Osteoblast (primary cell): ENCODE measurements at regions not wholly inside any gene's neighbourhood (a gene's known extent, or its start where the extent isn't known, plus 50 kb on each side); places are given as distances from the start of the nearest gene placed in this dataset.

Source experiments
- DNase-seq: peaks from one replicate; pipeline ENCODE4 v3.0.0; 2011; ENCODE audit warnings: low spot score, mixed read lengths; ENCODE audit not compliant: insufficient read length; ENCODE audit errors: missing footprints
- H2AFZ ChIP-seq: 2 replicates; pipeline ENCODE4 v1.6.0; 2011; ENCODE audit warnings: mild to moderate bottlenecking, low read length
- H3K27ac ChIP-seq: 2 replicates; pipeline ENCODE4 v1.5.1; 2011; ENCODE audit warnings: mild to moderate bottlenecking, low read depth, low read length, moderate library complexity
- H3K27me3 ChIP-seq: 2 replicates; pipeline ENCODE4 v1.6.0; 2012; ENCODE audit warnings: mild to moderate bottlenecking, control low read depth, inconsistent platforms, low read length, moderate library complexity; ENCODE audit not compliant: insufficient read depth
- H3K36me3 ChIP-seq: 2 replicates; pipeline ENCODE4 v1.5.1; 2011; ENCODE audit warnings: mild to moderate bottlenecking, low read length, control low read depth, moderate library complexity; ENCODE audit not compliant: insufficient read depth
- H3K4me1 ChIP-seq: 2 replicates; pipeline ENCODE4 v1.5.1; 2011; ENCODE audit warnings: mild to moderate bottlenecking, low read length, control low read depth, moderate library complexity; ENCODE audit not compliant: insufficient read depth
- H3K4me2 ChIP-seq: 2 replicates; pipeline ENCODE4 v1.6.0; 2011; ENCODE audit warnings: mild to moderate bottlenecking, low read length; ENCODE audit not compliant: insufficient read depth
- H3K4me3 ChIP-seq: fragments of 200-600 bp; sonication (generic); 3 replicates; pipeline ENCODE4 v1.5.1; 2012; ENCODE audit warnings: mild to moderate bottlenecking, low read length, inconsistent platforms; ENCODE audit not compliant: insufficient read depth
- H3K79me2 ChIP-seq: 2 replicates; pipeline ENCODE4 v1.6.0; 2012; ENCODE audit warnings: mild to moderate bottlenecking, low read length, control low read depth, inconsistent platforms; ENCODE audit not compliant: insufficient read depth
- H3K9me3 ChIP-seq: 2 replicates; pipeline ENCODE4 v1.5.1; 2011; ENCODE audit warnings: low read depth, low read length, control low read depth
- H4K20me1 ChIP-seq: 2 replicates; pipeline ENCODE4 v1.6.0; 2012; ENCODE audit warnings: mild to moderate bottlenecking, low read length, control low read depth; ENCODE audit not compliant: insufficient read depth
- CTCF ChIP-seq: IDR thresholded peaks from 2 replicates; pipeline ENCODE4 v1.5.1; 2011; ENCODE audit warnings: mild to moderate bottlenecking, low read depth, low read length, moderate library complexity; ENCODE audit errors: extremely low read depth

- H3K4me2 ChIP-seq: no peak overlapping the region
- no peak overlapping the region for H2AFZ ChIP-seq
- no peaks in the 10 kb centered on the region for H3K4me1 ChIP-seq
- no peaks in the 10 kb centered on the region for H4K20me1 ChIP-seq
- no peaks in the 10 kb centered on the region for H3K9me3 ChIP-seq
- no peaks in the 10 kb centered on the region for H3K36me3 ChIP-seq
- H3K27me3 ChIP-seq: no peaks in the 10 kb centered on the region
- no peaks in the 10 kb centered on the region for H3K79me2 ChIP-seq
- TF ChIP-seq CTCF: no peak
- no peak overlapping the region for H3K27ac ChIP-seq
- no peak overlapping the region for H3K4me3 ChIP-seq
- no peak for DNase-seq
Observed at GRCh38 chr9:80948066-80948465, 741.3 kb downstream of the TLE1 start.

DNA sequence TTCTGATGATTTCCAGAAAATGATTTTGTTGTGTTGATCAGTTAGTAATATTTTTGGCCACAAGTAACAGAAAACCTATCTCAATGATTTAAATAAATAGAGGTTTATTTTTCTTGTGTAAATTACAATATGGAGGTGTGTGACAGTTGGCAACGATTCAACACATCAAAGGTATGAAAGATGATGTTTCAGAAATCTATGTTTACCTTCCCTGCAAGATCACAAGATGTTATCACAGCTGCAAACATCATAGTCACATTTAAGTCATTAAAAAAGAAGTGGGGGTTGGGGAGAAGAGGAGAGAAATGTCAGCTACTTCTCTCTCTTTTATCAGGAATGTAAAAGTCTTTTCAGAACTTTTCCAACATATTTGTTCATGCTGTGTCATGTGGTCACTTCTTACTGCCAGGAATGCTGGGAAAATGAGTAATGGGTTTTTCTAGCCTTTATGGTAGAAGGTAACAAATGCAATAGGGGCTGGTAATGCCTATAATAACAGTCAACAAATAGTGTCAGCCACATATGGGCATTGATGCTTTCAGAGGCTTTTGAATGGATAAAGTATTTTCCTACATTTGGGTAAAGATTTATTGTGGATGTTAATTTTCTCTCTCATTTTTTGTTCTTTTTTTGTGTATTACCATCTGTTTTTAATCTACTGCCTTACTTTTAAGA, 742.7 kb downstream of the TLE1 start:
- Histone ChIP-seq H3K4me2 (no peak overlapping the region), H3K27ac (no peak overlapping the region), H3K79me2 (no peaks in the 10 kb centered on the region), H3K4me3 (no peak overlapping the region), H4K20me1 (no peaks in the 10 kb centered on the region), H2AFZ (no peak overlapping the region), H3K4me1 (no peaks in the 10 kb centered on the region), H3K27me3 (no peaks in the 10 kb centered on the region), H3K36me3 (no peaks in the 10 kb centered on the region), H3K9me3 (no peaks in the 10 kb centered on the region)
- DNase-seq: no peak
- no peak for TF ChIP-seq CTCF

DNA sequence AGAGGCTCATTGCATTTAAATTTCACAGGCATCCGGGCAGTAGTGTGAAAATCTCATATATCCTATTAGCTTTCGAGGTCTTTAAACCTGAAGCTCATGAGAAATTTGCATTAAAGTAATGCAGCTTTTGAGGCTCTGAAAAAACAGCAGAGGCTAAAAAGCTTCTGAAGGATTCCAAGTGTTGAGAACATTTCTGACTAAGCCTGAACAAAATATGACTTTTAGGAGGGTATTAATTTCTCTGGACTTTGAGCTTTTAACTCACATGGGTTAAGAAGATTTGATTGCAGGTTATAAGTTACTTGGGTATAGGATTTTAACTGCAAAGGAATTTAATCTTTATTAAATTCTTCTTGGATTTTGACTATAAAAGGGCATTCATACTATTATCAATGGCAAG, 743.9 kb downstream of the TLE1 start:
- H3K36me3 ChIP-seq: no peaks in the 10 kb centered on the region
- H3K27ac ChIP-seq: no peak overlapping the region
- no peaks in the 10 kb centered on the region for H3K27me3 ChIP-seq
- TF ChIP-seq CTCF: no peak
- H3K4me2 ChIP-seq: no peak overlapping the region
- H4K20me1 ChIP-seq: no peaks in the 10 kb centered on the region
- H3K4me1 ChIP-seq: no peaks in the 10 kb centered on the region
- no peaks in the 10 kb centered on the region for H3K79me2 ChIP-seq
- no peaks in the 10 kb centered on the region for H3K9me3 ChIP-seq
- no peak overlapping the region for H2AFZ ChIP-seq
- DNase-seq: no peak
- H3K4me3 ChIP-seq: no peak overlapping the region

- TF ChIP-seq CTCF: no peak
- Histone ChIP-seq H3K9me3 (no peaks in the 10 kb centered on the region), H3K36me3 (no peaks in the 10 kb centered on the region), H3K4me2 (no peak overlapping the region), H2AFZ (no peak overlapping the region), H4K20me1 (no peaks in the 10 kb centered on the region), H3K27ac (no peak overlapping the region), H3K27me3 (no peaks in the 10 kb centered on the region), H3K4me3 (no peak overlapping the region), H3K79me2 (no peaks in the 10 kb centered on the region), H3K4me1 (no peaks in the 10 kb centered on the region)
- no peak for DNase-seq
Observed at GRCh38 chr9:80937645-80938044, 751.7 kb downstream of the TLE1 start.
